SK-N-SH (cell line): ENCODE measurements at regions not wholly inside any gene's neighbourhood (a gene's known extent, or its start where the extent isn't known, plus 50 kb on each side); places are given as distances from the start of the nearest gene placed in this dataset.

Experiments used
- CTCF ChIA-PET: fragments of 300-600, 350-600 bp; formaldehyde crosslinking; extraction: SDS; loops from one replicate; lab custom pipeline; 2021; lab: Yijun Ruan, JAX
- POLR2A ChIA-PET: fragments of 350-600 bp; sonication (Branson Sonifier 250); formaldehyde crosslinking; extraction: SDS; loops from one replicate; lab custom pipeline; 2020; ENCODE audit warnings: antibody characterized with exemption, inconsistent platforms; lab: Yijun Ruan, JAX
- DNase-seq: peaks from one replicate; pipeline ENCODE4 v3.0.0; 2012
- H2AFZ ChIP-seq: fragments of 200-600 bp; sonication (generic); 2 replicates; pipeline ENCODE4 v1.8.1; 2016; ENCODE audit warnings: antibody characterized with exemption, mild to moderate bottlenecking, low read depth
- H3F3A ChIP-seq: fragments of 200-600 bp; sonication (generic); replicated peaks from 2 replicates; pipeline ENCODE3; 2016; ENCODE audit warnings: antibody characterized with exemption, mild to moderate bottlenecking; ENCODE audit not compliant: insufficient read depth
- H3K27ac ChIP-seq, 2 experiments: fragments of 200-500 bp in 1 of 2; fragments of 200-600 bp in 1 of 2; sonication (Bioruptor generic) in 1 of 2; sonication (generic), shearing (Covaris generic) in 1 of 2; 2 replicates each; pipeline versions ENCODE4 v1.5.1 to v1.6.1; 2014 to 2016; ENCODE audit warnings: low read depth in 2 of 2, inconsistent platforms in 1 of 2, low read length in 1 of 2, mild to moderate bottlenecking in 1 of 2, mixed read lengths in 1 of 2
- H3K27me3 ChIP-seq: fragments of 200-600 bp; sonication (generic), shearing (Covaris generic); 2 replicates; pipeline ENCODE4 v1.6.1; 2016; ENCODE audit warnings: mixed run types; ENCODE audit not compliant: insufficient read depth
- H3K36me3 ChIP-seq, 2 experiments: fragments of 200-500 bp in 1 of 2; fragments of 200-600 bp in 1 of 2; sonication (Bioruptor generic) in 1 of 2; sonication (generic) in 1 of 2; replicated peaks in 1 of 2; 2 replicates each; pipeline versions ENCODE3 to v1.5.1; 2014 to 2016; ENCODE audit warnings: low read length in 1 of 2, mild to moderate bottlenecking in 1 of 2; ENCODE audit not compliant: insufficient read depth in 2 of 2, control insufficient read depth in 1 of 2
- H3K4me1 ChIP-seq, 2 experiments: fragments of 200-500 bp in 1 of 2; fragments of 200-600 bp in 1 of 2; sonication (Bioruptor generic) in 1 of 2; sonication (generic), shearing (Covaris generic) in 1 of 2; 2 replicates each; pipeline versions ENCODE4 v1.5.1 to v1.6.1; 2014 to 2016; ENCODE audit warnings: low read depth in 1 of 2, low read length in 1 of 2, mixed run types in 1 of 2; ENCODE audit not compliant: insufficient read depth in 2 of 2, control insufficient read depth in 1 of 2
- H3K4me2 ChIP-seq: fragments of 200-600 bp; sonication (generic), shearing (Covaris generic); 2 replicates; pipeline ENCODE4 v1.6.1; 2017; ENCODE audit warnings: mixed run types
- H3K4me3 ChIP-seq, 2 experiments: fragments of 200-500 bp in 1 of 2; fragments of 200-600 bp in 1 of 2; sonication (Bioruptor generic) in 1 of 2; sonication (generic), shearing (Covaris generic) in 1 of 2; 2 replicates each; pipeline versions ENCODE4 v1.5.1 to v1.8.1; 2014 to 2016; ENCODE audit warnings: low read depth in 2 of 2, inconsistent platforms in 1 of 2, low read length in 1 of 2, mild to moderate bottlenecking in 1 of 2, mixed read lengths in 1 of 2, moderate library complexity in 1 of 2
- H3K79me2 ChIP-seq: fragments of 200-600 bp; sonication (generic); 2 replicates; pipeline ENCODE4 v1.8.1; 2017; ENCODE audit warnings: mild to moderate bottlenecking; ENCODE audit not compliant: insufficient read depth
- H3K9ac ChIP-seq: fragments of 200-600 bp; sonication (generic); 2 replicates; pipeline ENCODE4 v1.6.1; 2017; ENCODE audit warnings: mixed run types
- H3K9me2 ChIP-seq: fragments of 200-600 bp; sonication (generic); 2 replicates; pipeline ENCODE4 v1.6.1; 2017; ENCODE audit warnings: mixed run types
- H3K9me3 ChIP-seq: fragments of 200-600 bp; sonication (generic); 2 replicates; pipeline ENCODE4 v1.6.1; 2017; ENCODE audit warnings: mixed run types, mild to moderate bottlenecking, moderate library complexity
- H4K20me1 ChIP-seq: fragments of 200-600 bp; sonication (generic); 2 replicates; pipeline ENCODE4 v1.6.1; 2017; ENCODE audit warnings: mild to moderate bottlenecking, mixed run types; ENCODE audit not compliant: insufficient read depth
- CHD2 ChIP-seq: fragments of 150-350 bp; IDR thresholded peaks from 2 replicates; pipeline ENCODE4 v1.6.1; 2018; ENCODE audit warnings: low read length; ENCODE audit not compliant: partially characterized antibody
- CTCF ChIP-seq: fragments of 200-600 bp; sonication (generic); IDR thresholded peaks from 2 replicates; pipeline ENCODE4 v1.6.1; 2017; ENCODE audit warnings: antibody characterized with exemption, mild to moderate bottlenecking, moderate library complexity
- ELF1 ChIP-seq: IDR thresholded peaks from 2 replicates; pipeline ENCODE4 v1.4.0; 2012
- EP300 ChIP-seq, 2 experiments: IDR thresholded peaks; 2 replicates each; pipeline versions ENCODE4 v1.4.0 to v1.6.1; 2012; ENCODE audit warnings: borderline replicate concordance in 1 of 2, low read depth in 1 of 2, low read length in 1 of 2
- FOXJ3 ChIP-seq: sonication (generic); formaldehyde crosslinking; IDR thresholded peaks from 2 replicates; pipeline ENCODE4 v1.5.1; 2020; ENCODE audit warnings: mild to moderate bottlenecking, missing genetic modification reagents
- IRF3 ChIP-seq: fragments of 150-350 bp; IDR thresholded peaks from 2 replicates; pipeline ENCODE4 v1.6.1; 2016; ENCODE audit warnings: mild to moderate bottlenecking, low read depth, low read length
- RFX5 ChIP-seq: IDR thresholded peaks from 2 replicates; pipeline ENCODE4 v1.6.1; 2012; ENCODE audit warnings: mild to moderate bottlenecking, improper control_type of control experiment, low read length
- RXRA ChIP-seq: IDR thresholded peaks from 2 replicates; pipeline ENCODE4 v1.4.0; 2012; ENCODE audit warnings: low read depth, mild to moderate bottlenecking, borderline replicate concordance
- TAF1 ChIP-seq: IDR thresholded peaks from 2 replicates; pipeline ENCODE4 v1.6.1; 2012; ENCODE audit warnings: low read depth, mild to moderate bottlenecking, low read length, moderate library complexity, borderline replicate concordance
- YY1 ChIP-seq: IDR thresholded peaks from 2 replicates; pipeline ENCODE4 v1.4.0; 2012; ENCODE audit warnings: low read depth, mild to moderate bottlenecking
- ZBTB33 ChIP-seq: IDR thresholded peaks from 2 replicates; pipeline ENCODE4 v1.4.0; 2012; ENCODE audit warnings: low read depth, borderline replicate concordance
- whole genome bisulfite sequencing: methylation state at CpG from one replicate; pipeline ENCODE4 v1.1.6; 2017; ENCODE audit warnings: low lambda C conversion rate; 5-methylcytosine and 5-hydroxymethylcytosine counted together

GRCh38 chr2:114231921-114232320, 210.5 kb upstream of the DPP10 start:
- H3K9me2 ChIP-seq: no peaks in the 10 kb centered on the region
- DNase-seq: no peak
- TF ChIP-seq FOXJ3 (no peak), CHD2 (no peak), CTCF (no peak)
- H3K27ac ChIP-seq: no peak overlapping the region
- no peak overlapping the region for H3K4me3 ChIP-seq
- ChIA-PET POLR2A (no interaction called here), CTCF (no interaction called here)
- no peaks in the 10 kb centered on the region for H4K20me1 ChIP-seq
- H3K36me3 ChIP-seq: no peaks in the 10 kb centered on the region
- H3K79me2 ChIP-seq: no peaks in the 10 kb centered on the region
- no peak overlapping the region for H2AFZ ChIP-seq
- no peaks in the 10 kb centered on the region for H3K27me3 ChIP-seq
- H3K9me3 ChIP-seq: no peaks in the 10 kb centered on the region
- no peak overlapping the region for H3K9ac ChIP-seq
- no peaks in the 10 kb centered on the region for H3K4me1 ChIP-seq
- no peaks in the 10 kb centered on the region for H3F3A ChIP-seq
- no peak overlapping the region for H3K4me2 ChIP-seq

DNA sequence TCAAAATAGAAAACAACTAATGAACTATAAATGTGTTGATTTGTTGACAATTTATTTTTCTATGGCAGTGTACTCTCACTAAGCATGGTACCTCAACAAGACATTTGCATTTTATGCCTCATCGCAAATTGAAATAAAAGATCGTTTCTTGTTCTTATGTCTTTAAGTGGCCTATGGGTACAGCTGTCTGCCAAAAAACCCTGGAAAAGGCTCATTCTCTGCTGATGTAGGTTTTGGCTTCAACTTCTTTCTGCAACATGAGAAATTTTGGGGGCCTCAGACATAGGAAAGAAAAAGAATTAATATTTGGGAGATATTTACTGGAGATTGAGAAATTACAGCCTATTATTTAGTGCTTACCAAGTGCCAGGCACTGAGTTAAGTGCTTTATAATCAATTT, 205.1 kb upstream of the DPP10 start:
- H3K27ac ChIP-seq: no peak overlapping the region
- no peak overlapping the region for H3K4me2 ChIP-seq
- 28% methylated on average over 2 of the region's 2 CpGs for WGBS
- no peaks in the 10 kb centered on the region for H3K9me3 ChIP-seq
- no peaks in the 10 kb centered on the region for H3F3A ChIP-seq
- no peak overlapping the region for H2AFZ ChIP-seq
- no peaks in the 10 kb centered on the region for H3K9me2 ChIP-seq
- CTCF ChIA-PET: no interaction called here
- no peak for TF ChIP-seq TAF1
- TF ChIP-seq RFX5: no peak
- TF ChIP-seq YY1: no peak
- H3K79me2 ChIP-seq: no peaks in the 10 kb centered on the region
- H4K20me1 ChIP-seq: no peaks in the 10 kb centered on the region
- POLR2A ChIA-PET: no interaction called here
- no peaks in the 10 kb centered on the region for H3K4me1 ChIP-seq
- H3K9ac ChIP-seq: no peak overlapping the region
- H3K27me3 ChIP-seq: no peaks in the 10 kb centered on the region
- H3K36me3 ChIP-seq: no peaks in the 10 kb centered on the region
- H3K4me3 ChIP-seq: no peak overlapping the region
- DNase-seq: no peak

- no peaks in the 10 kb centered on the region for H3K9me3 ChIP-seq
- no peak overlapping the region for H2AFZ ChIP-seq
- H3K9ac ChIP-seq: no peak overlapping the region
- 2% methylated on average over 3 of the region's 3 CpGs for WGBS
- no peak overlapping the region for H3K27ac ChIP-seq
- H3K4me2 ChIP-seq: no peak overlapping the region
- H4K20me1 ChIP-seq: no peaks in the 10 kb centered on the region
- TF ChIP-seq IRF3 (no peak), ZBTB33 (no peak), ELF1 (no peak), YY1 (no peak), EP300 (IDR thresholded peaks at IDR 0.05; ENCODE audit: borderline replicate concordance in 1 of 2, low read depth in 1 of 2, low read length in 1 of 2) (no peak), RXRA (no peak), TAF1 (no peak)
- ChIA-PET POLR2A (no interaction called here), CTCF (no interaction called here)
- no peak for DNase-seq
- H3F3A ChIP-seq: no peaks in the 10 kb centered on the region
- H3K4me3 ChIP-seq: no peak overlapping the region
- H3K4me1 ChIP-seq: no peaks in the 10 kb centered on the region
- H3K27me3 ChIP-seq: no peaks in the 10 kb centered on the region
- H3K9me2 ChIP-seq: no peaks in the 10 kb centered on the region
- no peaks in the 10 kb centered on the region for H3K36me3 ChIP-seq
- no peaks in the 10 kb centered on the region for H3K79me2 ChIP-seq
Observed at GRCh38 chr2:114238910-114239559, 203.4 kb upstream of the DPP10 start.
